ENCODE measurements at regions not wholly inside any gene's neighbourhood (a gene's known extent, or its start where the extent isn't known, plus 50 kb on each side); places are given as distances from the start of the nearest gene placed in this dataset.
A peak's percentile ranks its signal among the peaks of the same experiment; 100 is the strongest.

DNA sequence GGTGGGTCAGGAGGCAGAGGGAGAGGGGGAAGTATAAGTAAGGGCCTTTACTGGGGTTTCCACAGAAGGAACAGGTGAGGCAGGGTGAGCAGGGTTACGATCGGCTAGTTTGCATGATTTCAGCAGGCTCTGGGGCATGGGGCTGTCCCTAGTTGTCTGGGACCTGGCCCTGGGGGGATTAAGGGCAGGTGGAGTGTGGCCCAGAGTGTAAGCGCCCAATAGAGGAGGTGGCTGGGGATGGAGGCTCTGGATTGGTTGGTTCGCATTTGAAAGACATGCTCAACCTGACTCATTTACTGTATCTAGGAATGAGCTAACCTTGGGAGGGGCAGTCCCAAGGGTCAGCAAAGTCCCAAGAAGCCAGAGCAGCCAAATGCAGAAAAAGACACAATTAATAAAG is 230.3 kb downstream of the MAP2K4 start:
- Mint-ChIP-seq H3K36me3 (ENCODE audit: low read depth) (no peaks in the 10 kb centered on the region), H3K9me3 (ENCODE audit: insufficient read depth) (no peaks in the 10 kb centered on the region), H3K27ac (no peak overlapping the region), H3K4me3 (no peak overlapping the region), H3K27me3 (ENCODE audit: low read depth) (no peaks in the 10 kb centered on the region), H3K4me1 (ENCODE audit: low read depth) (no peaks in the 10 kb centered on the region)
- CTCF ChIA-PET = no interaction called here
- POLR2A ChIA-PET = no interaction called here
- ATAC-seq = no peak
- no peak for DNase-seq

DNA sequence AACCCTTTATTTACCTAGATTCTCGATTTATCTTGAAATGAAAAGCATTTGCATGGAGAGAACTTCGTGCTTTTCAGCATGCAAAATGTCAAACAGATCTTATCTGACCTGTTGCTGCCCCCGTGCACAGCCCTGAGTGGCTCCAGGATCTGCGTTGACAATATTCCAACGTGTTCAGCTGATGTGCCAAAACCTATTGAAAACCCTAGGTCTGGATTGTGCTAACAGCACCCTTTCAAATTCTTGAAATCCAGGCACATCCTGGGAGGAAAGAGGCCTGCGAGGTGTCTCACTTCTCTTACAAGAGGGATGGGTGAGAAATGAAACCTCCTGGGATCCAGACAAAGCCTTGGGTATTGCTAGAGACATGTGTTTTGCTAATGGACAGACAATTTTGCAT is 231.8 kb downstream of the MAP2K4 start:
- Mint-ChIP-seq H3K27me3 (ENCODE audit: low read depth) (no peaks in the 10 kb centered on the region), H3K4me1 (ENCODE audit: low read depth) (no peaks in the 10 kb centered on the region), H3K9me3 (ENCODE audit: insufficient read depth) (no peaks in the 10 kb centered on the region), H3K4me3 (no peak overlapping the region), H3K36me3 (ENCODE audit: low read depth) (no peaks in the 10 kb centered on the region), H3K27ac (no peak overlapping the region)
- DNase-seq (no peak), ATAC-seq (no peak)
- ChIA-PET CTCF (interaction anchor here (0.6 kb wide), 1 partner anchor 43 kb away, joined by 3 read pairs; no protein-coding TSS in a partner anchor), POLR2A (no interaction called here)

DNA sequence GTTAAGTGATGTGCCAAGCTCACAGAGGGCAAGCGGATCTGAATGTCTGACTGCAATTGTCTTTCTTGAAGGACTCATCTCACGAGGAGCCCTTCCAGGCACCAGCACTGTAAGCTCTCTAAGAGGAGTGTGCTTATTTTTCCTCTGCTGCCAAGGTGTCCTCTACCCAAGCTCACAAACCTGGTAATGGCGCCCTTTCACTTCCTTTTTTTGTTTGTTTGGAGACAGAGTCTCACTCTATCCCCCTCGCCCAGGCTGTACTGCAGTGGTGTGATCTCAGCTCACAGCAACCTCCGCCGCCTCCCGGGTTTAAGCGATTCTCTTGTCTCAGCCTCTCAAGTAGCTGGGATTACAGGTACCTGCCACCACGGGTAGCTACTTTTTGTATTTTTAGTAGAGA is 233.8 kb downstream of the MAP2K4 start:
- no peaks in the 10 kb centered on the region for H3K36me3 Mint-ChIP-seq (ENCODE audit: low read depth)
- DNase-seq = no peak
- no peak overlapping the region for H3K4me3 Mint-ChIP-seq
- H3K27ac Mint-ChIP-seq = no peak overlapping the region
- ChIA-PET POLR2A (interaction anchor here (0.7 kb wide), 1 partner anchor 230 kb away, joined by 3 read pairs; no protein-coding TSS in a partner anchor), CTCF (no interaction called here)
- ATAC-seq = no peak
- H3K9me3 Mint-ChIP-seq (ENCODE audit: insufficient read depth) = no peaks in the 10 kb centered on the region
- no peaks in the 10 kb centered on the region for H3K27me3 Mint-ChIP-seq (ENCODE audit: low read depth)
- H3K4me1 Mint-ChIP-seq (ENCODE audit: low read depth) = no peaks in the 10 kb centered on the region

DNA sequence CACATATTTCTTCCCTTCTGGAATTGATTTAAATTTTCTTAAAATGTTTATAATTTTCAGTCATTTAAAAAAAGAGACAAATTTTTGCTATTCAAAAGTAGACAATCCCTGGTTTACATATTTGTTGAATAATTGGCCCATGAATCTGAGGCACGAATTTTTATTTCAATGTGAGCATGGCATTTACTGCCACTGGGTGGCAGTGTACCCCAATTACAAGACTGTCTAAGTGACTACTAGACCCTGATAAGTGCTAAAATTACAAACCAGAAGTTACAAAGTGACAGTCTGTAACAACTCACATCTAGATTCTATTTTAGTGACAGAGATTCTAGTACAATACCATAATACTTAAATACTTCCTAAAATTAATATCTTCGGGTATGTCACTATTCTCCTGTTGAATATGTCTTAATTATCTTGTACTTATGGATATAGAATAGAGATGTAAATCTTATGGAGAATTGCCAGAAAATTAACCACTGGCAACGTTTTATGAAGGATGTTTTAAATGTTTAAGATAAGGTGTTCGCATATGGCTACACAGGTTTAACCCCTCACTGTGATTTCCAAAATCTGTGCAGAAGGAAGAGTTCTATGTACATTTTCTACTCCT is 235.8 kb downstream of the MAP2K4 start:
- DNase-seq (peak; percentile 35), ATAC-seq (no peak)
- Mint-ChIP-seq H3K36me3 (ENCODE audit: low read depth) (no peaks in the 10 kb centered on the region), H3K27me3 (ENCODE audit: low read depth) (no peaks in the 10 kb centered on the region), H3K4me1 (ENCODE audit: low read depth) (no peaks in the 10 kb centered on the region), H3K27ac (no peak overlapping the region), H3K4me3 (no peak overlapping the region), H3K9me3 (ENCODE audit: insufficient read depth) (no peaks in the 10 kb centered on the region)
- POLR2A ChIA-PET = no interaction called here
- CTCF ChIA-PET = no interaction called here

DNA sequence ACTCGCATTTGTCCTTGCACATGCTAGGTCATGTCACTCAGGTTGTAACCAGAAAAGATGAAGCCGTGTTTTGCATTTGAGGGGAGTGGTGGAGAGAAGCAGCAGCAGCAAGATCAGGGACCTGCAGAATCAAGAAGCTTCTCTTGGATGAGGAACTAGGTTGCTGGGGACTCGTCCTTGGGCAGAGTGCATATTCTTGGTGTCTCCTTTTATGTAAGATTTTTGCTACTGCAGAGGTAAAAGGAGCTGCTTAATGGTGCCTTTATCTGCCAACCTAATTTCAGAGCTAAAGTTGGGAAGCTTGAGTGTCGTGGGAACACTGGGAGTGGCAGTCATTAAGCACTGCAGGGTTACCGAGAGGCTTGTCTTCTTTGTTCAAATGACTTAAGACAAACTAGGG is 236.5 kb downstream of the MAP2K4 start:
- no peak overlapping the region for H3K27ac Mint-ChIP-seq
- DNase-seq (no peak), ATAC-seq (no peak)
- no peaks in the 10 kb centered on the region for H3K27me3 Mint-ChIP-seq (ENCODE audit: low read depth)
- no peaks in the 10 kb centered on the region for H3K9me3 Mint-ChIP-seq (ENCODE audit: insufficient read depth)
- no peaks in the 10 kb centered on the region for H3K36me3 Mint-ChIP-seq (ENCODE audit: low read depth)
- POLR2A ChIA-PET = no interaction called here
- CTCF ChIA-PET = no interaction called here
- no peaks in the 10 kb centered on the region for H3K4me1 Mint-ChIP-seq (ENCODE audit: low read depth)
- no peak overlapping the region for H3K4me3 Mint-ChIP-seq

DNA sequence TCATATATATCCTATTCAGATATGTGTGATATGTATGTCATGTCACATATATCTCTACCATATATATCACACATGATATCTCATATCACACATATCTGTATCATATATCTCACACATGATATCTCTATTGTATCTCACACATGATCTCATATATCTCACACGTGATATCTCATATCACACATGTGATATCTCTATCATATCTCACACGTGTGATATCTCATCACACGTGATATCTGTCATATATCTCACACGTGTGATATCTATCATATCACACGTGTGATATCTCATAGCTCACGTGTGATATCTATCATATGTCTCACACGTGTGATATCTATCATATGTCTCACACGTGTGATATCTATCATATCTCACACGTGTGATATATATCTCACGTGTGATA is 240.7 kb downstream of the MAP2K4 start:
- CTCF ChIA-PET = no interaction called here
- no peaks in the 10 kb centered on the region for H3K9me3 Mint-ChIP-seq (ENCODE audit: insufficient read depth)
- no peaks in the 10 kb centered on the region for H3K4me1 Mint-ChIP-seq (ENCODE audit: low read depth)
- POLR2A ChIA-PET = no interaction called here
- DNase-seq (no peak), ATAC-seq (no peak)
- H3K4me3 Mint-ChIP-seq = no peak overlapping the region
- H3K27me3 Mint-ChIP-seq (ENCODE audit: low read depth) = no peaks in the 10 kb centered on the region
- no peak overlapping the region for H3K27ac Mint-ChIP-seq
- no peaks in the 10 kb centered on the region for H3K36me3 Mint-ChIP-seq (ENCODE audit: low read depth)

DNA sequence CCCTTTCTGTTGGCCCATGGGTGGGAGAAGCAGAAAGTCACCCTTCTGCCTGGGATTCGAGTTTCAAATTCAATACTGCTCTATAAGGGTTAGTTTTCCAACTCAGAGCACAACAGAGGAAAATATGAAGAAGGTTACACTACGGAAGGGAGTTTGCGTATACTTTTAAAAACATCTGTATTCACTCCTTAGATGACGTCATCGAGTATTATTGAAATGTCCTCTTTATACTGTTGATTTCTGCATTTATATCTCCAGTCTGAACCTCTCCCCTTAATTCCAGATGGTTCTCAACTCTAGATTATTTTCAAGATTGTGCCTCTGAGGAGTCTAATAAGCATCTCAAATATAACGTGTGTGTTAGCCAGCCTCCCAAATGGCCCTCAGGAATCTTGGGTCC is 249.1 kb downstream of the MAP2K4 start:
- H3K27me3 Mint-ChIP-seq (ENCODE audit: low read depth) = no peaks in the 10 kb centered on the region
- no peak overlapping the region for H3K27ac Mint-ChIP-seq
- H3K36me3 Mint-ChIP-seq (ENCODE audit: low read depth) = no peaks in the 10 kb centered on the region
- no peaks in the 10 kb centered on the region for H3K4me1 Mint-ChIP-seq (ENCODE audit: low read depth)
- POLR2A ChIA-PET = no interaction called here
- no peak overlapping the region for H3K4me3 Mint-ChIP-seq
- ATAC-seq (no peak), DNase-seq (no peak)
- peaks cover 8% of the 10 kb centered on the region for H3K9me3 Mint-ChIP-seq (ENCODE audit: insufficient read depth)
- CTCF ChIA-PET = no interaction called here

DNA sequence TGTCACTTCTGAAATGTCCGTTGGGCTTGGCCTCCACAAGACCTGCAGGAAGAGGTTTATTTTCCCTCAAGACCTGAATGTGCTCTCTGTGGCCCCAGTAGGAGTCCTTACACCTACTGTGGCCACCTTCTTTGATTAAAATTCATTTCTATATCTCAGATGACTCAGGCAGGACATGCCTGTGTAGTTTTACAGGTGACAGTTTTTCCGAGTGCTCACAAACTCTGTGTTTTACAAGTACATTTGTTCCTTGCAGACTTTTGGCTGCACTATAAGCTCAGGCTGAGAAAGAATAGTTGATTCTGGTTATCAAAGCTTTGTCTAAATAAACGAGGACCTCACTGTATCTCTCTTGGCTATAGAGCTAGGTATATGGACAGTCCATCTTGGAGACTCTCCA is 257.1 kb downstream of the MAP2K4 start:
- ATAC-seq = no peak
- DNase-seq = no peak
- Mint-ChIP-seq H3K27me3 (ENCODE audit: low read depth) (no peaks in the 10 kb centered on the region), H3K9me3 (ENCODE audit: insufficient read depth) (no peaks in the 10 kb centered on the region), H3K4me1 (ENCODE audit: low read depth) (no peaks in the 10 kb centered on the region), H3K27ac (no peak overlapping the region), H3K4me3 (no peak overlapping the region), H3K36me3 (ENCODE audit: low read depth) (no peaks in the 10 kb centered on the region)
- ChIA-PET POLR2A (no interaction called here), CTCF (no interaction called here)

DNA sequence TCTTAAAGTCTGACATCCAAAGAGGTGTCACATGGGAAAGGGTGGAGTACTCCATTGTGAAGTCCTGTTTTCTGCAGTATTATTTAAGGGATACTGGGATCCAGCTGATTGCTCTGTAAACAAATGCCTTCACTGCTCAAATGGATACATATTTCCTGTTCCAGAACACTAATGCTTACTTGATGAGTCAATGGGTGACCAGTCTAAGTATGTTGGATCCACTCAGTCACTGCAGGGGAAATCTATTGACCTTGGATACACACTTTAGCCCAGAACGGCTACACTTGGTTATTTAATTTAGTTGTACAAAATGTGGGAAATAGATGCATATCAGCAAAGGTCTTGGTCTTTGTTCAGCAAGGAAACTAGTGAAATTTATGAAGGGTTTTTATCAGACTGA is 261.4 kb downstream of the MAP2K4 start:
- Mint-ChIP-seq H3K27me3 (ENCODE audit: low read depth) (no peaks in the 10 kb centered on the region), H3K36me3 (ENCODE audit: low read depth) (no peaks in the 10 kb centered on the region), H3K9me3 (ENCODE audit: insufficient read depth) (no peaks in the 10 kb centered on the region), H3K4me1 (ENCODE audit: low read depth) (no peaks in the 10 kb centered on the region), H3K4me3 (no peak overlapping the region), H3K27ac (no peak overlapping the region)
- ATAC-seq (no peak), DNase-seq (no peak)
- POLR2A ChIA-PET = no interaction called here
- CTCF ChIA-PET = no interaction called here

DNA sequence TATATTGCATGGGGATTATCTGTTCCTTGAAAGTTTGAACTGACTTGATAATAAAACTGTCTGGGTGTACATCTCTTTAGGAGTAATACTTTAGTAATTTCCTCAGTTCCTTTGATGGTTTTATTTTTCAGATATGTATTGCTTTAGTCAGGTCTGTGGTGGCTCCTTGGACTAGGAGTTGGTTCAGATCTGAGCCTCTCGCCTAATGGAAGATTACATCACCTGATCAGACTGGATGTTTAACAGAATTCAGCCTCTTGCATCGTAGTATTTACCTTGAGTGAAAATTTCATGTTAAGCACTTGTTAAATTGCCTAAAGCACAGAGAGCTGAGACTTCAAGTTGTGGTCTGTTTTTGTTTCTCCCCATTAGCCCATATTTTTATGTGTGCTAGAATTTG is 267.3 kb downstream of the MAP2K4 start:
- Mint-ChIP-seq H3K4me1 (ENCODE audit: low read depth) (no peaks in the 10 kb centered on the region), H3K27ac (no peak overlapping the region), H3K36me3 (ENCODE audit: low read depth) (no peaks in the 10 kb centered on the region), H3K9me3 (ENCODE audit: insufficient read depth) (peaks cover 4% of the 10 kb centered on the region), H3K4me3 (no peak overlapping the region), H3K27me3 (ENCODE audit: low read depth) (no peaks in the 10 kb centered on the region)
- ChIA-PET POLR2A (no interaction called here), CTCF (no interaction called here)
- no peak for DNase-seq
- ATAC-seq = no peak

DNA sequence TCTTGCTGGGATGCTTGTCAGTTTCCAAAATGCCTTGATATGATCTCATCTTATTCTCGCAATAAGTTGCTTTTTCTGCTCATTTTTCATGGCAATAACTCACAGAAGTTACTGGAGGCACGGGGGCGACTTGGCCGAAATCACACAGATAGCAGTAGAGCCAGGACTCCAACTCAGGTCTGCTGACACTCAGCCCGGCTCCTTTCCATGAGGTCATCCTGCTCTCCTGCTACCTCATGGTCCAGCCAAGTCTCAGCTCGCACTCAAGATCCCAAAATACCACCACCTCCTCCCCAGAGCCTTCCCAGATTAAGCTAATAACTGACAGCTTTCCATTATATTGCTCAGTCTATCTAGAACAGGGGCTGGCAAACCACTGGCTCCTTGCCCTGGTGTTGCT is 269.5 kb downstream of the MAP2K4 start:
- no peaks in the 10 kb centered on the region for H3K36me3 Mint-ChIP-seq (ENCODE audit: low read depth)
- peaks cover 4% of the 10 kb centered on the region for H3K9me3 Mint-ChIP-seq (ENCODE audit: insufficient read depth)
- no peak for ATAC-seq
- H3K27me3 Mint-ChIP-seq (ENCODE audit: low read depth) = no peaks in the 10 kb centered on the region
- no peak overlapping the region for H3K4me3 Mint-ChIP-seq
- no peak overlapping the region for H3K27ac Mint-ChIP-seq
- ChIA-PET POLR2A (no interaction called here), CTCF (no interaction called here)
- DNase-seq = no peak
- no peaks in the 10 kb centered on the region for H3K4me1 Mint-ChIP-seq (ENCODE audit: low read depth)

DNA sequence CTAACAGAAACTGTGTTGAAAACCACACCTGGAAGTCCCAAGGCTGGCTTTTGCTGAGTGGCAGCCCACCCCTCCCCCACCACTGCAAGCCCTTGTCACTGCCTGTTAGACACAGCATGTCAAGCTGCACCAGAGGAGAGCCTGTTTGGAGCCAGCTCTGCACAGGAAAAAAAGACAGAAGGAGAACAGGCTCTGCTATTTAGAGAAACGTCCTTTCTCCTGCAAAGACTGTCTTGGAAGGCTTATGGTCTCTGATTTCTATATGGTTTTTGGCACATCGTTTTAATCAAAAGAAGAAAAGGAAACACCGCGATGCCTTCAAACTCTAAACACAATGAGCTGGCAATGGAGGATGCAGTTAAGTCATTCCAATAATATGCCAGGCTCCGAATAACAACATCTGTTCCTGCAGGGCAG is 275.5 kb downstream of the MAP2K4 start:
- ChIA-PET CTCF (no interaction called here), POLR2A (no interaction called here)
- Mint-ChIP-seq H3K27ac (no peak overlapping the region), H3K4me1 (ENCODE audit: low read depth) (no peaks in the 10 kb centered on the region), H3K4me3 (no peak overlapping the region), H3K27me3 (ENCODE audit: low read depth) (no peaks in the 10 kb centered on the region), H3K36me3 (ENCODE audit: low read depth) (no peaks in the 10 kb centered on the region), H3K9me3 (ENCODE audit: insufficient read depth) (no peaks in the 10 kb centered on the region)
- ATAC-seq (no peak), DNase-seq (no peak)

DNA sequence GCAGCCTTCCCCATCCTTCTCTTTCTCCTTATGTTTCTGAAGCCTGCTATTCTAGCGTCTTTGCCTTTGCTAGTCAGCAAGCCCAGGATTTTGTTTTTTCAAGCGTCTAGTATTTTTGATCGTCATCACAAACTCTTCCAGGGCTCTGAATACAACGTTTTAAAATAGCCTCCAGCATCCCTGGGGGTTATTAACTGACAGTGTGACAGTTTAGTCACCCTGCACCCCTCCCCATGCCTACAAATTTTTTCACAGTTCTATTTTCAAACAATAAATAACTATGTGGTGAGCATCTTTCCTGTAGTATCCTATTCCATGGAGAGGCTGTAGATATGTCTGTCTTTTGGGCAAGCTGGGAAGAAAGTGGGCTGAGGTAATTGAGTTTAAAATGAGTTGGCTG is 280.9 kb downstream of the MAP2K4 start:
- DNase-seq = no peak
- Mint-ChIP-seq H3K9me3 (ENCODE audit: insufficient read depth) (no peaks in the 10 kb centered on the region), H3K4me3 (no peak overlapping the region), H3K4me1 (ENCODE audit: low read depth) (no peaks in the 10 kb centered on the region), H3K27me3 (ENCODE audit: low read depth) (no peaks in the 10 kb centered on the region), H3K27ac (no peak overlapping the region), H3K36me3 (ENCODE audit: low read depth) (no peaks in the 10 kb centered on the region)
- CTCF ChIA-PET = no interaction called here
- POLR2A ChIA-PET = no interaction called here
- ATAC-seq = no peak

Measured in activated CD8-positive, alpha-beta T cell treated with anti-CD3 and anti-CD28 coated beads, Interleukin-2, amount 10 ng/mL, durations not matched to agents 7 days and 5 days (primary cell).